ENCODE measurements at regions not wholly inside any gene's neighbourhood (a gene's known extent, or its start where the extent isn't known, plus 50 kb on each side); places are given as distances from the start of the nearest gene placed in this dataset.

- TF ChIP-seq, protein P1, sequence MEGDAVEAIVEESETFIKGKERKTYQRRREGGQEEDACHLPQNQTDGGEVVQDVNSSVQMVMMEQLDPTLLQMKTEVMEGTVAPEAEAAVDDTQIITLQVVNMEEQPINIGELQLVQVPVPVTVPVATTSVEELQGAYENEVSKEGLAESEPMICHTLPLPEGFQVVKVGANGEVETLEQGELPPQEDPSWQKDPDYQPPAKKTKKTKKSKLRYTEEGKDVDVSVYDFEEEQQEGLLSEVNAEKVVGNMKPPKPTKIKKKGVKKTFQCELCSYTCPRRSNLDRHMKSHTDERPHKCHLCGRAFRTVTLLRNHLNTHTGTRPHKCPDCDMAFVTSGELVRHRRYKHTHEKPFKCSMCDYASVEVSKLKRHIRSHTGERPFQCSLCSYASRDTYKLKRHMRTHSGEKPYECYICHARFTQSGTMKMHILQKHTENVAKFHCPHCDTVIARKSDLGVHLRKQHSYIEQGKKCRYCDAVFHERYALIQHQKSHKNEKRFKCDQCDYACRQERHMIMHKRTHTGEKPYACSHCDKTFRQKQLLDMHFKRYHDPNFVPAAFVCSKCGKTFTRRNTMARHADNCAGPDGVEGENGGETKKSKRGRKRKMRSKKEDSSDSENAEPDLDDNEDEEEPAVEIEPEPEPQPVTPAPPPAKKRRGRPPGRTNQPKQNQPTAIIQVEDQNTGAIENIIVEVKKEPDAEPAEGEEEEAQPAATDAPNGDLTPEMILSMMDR (IDR thresholded peaks at IDR 0.05; ENCODE audit: insufficient read depth, low read length, poor library complexity, severe bottlenecking), result no peak
- no peak for TF ChIP-seq EZH2phosphoT487 (conservative IDR thresholded peaks at IDR 0.05; ENCODE audit: low read length)
Measured at GRCh38 chr18:60049172-60049571, 149.4 kb downstream of the PMAIP1 start.
